ENCODE measurements at regions not wholly inside any gene's neighbourhood (a gene's known extent, or its start where the extent isn't known, plus 50 kb on each side); places are given as distances from the start of the nearest gene placed in this dataset.

- TF ChIP-seq POLR2A (IDR thresholded peaks at IDR 0.05), result no peak
- TF ChIP-seq POLR2AphosphoS5 (IDR thresholded peaks at IDR 0.05; ENCODE audit: insufficient read depth in 1 of 2, low read depth in 1 of 2), result no peak
- TF ChIP-seq CTCF (IDR thresholded peaks at IDR 0.05), result no peak
These were observed 182.5 kb downstream of the CSNK2A3 start for GRCh38 chr11:11170352-11171084.

Data from vagina (tissue), 2 donors.